NCI-H460 (cell line): ENCODE measurements at regions not wholly inside any gene's neighbourhood (a gene's known extent, or its start where the extent isn't known, plus 50 kb on each side); places are given as distances from the start of the nearest gene placed in this dataset.
"Not testable (repeated sequence)": the region's sequence is repeated elsewhere in the genome, so short reads cannot be mapped to it uniquely, and the experiment has no call there.

Source experiments
- DNase-seq: peaks from one replicate; pipeline ENCODE4 v3.0.0-alpha.2; 2016; ENCODE audit warnings: low read depth; ENCODE audit errors: extremely low read depth

DNA sequence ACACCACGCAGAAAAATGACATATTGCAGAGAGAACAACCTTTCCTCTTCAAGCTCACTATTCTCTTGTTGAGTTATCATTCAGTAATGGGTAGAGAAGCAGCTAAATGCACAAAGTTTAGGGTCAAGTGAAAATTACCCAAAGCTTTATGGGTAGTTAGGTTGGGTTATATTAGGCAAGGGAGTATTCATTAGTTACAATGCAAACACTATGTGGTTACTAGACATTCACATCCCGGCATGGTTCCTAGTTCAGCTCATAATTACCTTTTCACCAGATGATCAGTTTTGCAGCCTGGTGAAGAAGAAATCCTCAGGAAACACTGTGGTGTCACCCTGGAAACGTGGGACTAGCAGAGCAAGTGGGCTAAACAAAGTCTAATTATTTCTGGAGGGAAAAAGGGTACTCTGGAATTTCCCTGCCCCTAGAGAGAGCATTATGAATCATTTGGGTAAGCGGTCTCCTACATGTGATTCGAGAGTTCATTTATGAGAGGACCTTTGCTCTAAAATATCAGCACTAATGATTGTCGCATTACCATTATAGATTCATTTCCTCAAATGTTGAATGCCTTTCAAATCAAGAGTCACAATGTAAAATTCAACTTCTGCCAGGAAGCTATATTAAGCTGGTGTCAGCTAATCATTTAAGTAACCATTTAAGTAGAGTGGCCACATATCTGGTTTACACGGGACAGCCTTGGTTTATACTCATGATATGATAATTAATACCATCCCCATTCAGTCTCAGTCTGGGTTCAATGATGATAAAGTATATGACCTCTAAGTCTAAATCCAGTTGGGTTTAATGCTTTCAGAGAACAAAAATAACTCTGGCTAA, 1208.0 kb downstream of the DIAPH3 start:
- no peak for DNase-seq

DNA sequence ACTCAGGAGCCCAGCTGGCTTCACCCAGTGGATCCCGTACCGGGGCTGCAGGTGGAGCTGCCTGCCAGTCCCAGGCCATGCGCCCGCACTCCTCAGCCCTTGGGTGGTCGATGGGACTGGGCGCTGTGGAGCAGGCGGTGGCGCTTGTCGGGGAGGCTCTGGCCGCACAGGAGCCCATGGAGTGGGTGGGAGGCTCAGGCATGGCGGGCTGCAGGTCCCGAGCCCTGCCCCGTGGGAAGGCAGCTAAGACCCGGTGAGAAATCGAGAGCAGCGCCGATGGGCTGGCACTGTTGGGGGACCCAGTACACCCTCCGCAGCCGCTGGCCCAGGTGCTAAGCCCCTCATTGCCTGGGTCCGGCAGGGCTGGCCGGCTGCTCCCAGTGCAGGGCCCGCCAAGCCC, 1205.6 kb downstream of the DIAPH3 start:
- not testable (repeated sequence) for DNase-seq

DNA sequence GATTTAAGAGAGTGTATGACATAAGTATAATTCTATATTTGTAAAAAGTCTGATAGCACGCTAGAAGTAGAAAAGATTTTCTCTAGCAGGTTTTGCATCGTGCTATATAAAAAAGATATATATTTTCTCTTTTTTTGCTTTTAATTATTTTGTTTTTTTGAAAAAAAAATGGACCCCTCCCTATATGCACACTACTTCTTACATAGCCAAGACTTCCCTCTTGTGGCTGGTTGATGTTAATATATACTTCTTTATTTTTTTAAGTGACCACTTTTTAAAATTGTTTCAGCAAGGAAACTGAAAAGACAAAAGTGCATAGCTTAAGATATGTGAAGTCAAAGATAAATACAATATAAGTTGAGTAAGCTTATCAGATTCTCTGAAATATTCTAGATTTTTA, 1202.8 kb downstream of the DIAPH3 start:
- DNase-seq = peak; percentile 4

DNA sequence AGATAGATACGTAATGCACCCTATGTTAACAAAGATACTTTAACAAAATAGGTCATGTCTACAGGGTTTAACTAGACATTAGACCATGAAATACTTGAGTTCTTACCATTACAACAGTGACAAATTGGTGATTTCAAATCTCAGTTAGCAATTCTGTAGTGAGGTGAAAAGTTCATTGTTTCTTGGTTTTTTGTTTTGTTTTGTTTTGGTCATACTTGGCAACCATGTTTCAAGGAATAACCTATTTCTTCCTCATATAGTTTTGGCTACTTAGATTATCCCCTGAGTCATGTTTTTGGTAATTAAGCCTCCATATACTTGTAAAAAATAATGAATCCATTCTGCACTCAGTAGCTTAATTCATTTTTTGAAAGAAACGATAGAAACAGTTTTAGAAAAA, 1200.4 kb downstream of the DIAPH3 start:
- no peak for DNase-seq

DNA sequence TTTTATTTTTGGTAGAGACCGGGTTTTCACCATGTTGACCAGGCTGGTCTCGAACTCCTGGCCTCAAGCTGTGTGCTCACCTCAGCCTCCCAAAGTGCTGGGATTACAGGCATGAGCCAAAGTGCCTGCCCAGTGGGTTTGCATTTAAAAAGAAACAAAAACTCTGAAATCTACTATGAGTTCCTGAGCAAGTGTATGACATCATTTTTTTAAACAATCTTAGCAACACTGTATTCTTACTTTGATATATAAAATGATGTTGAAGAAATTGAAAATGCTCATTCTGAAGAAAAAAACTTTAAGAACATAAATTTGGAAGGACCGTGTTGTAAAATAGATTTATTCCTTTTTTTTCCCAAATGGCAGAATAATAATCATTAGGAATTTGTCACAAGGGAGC, 1199.7 kb downstream of the DIAPH3 start:
- DNase-seq = no peak

DNA sequence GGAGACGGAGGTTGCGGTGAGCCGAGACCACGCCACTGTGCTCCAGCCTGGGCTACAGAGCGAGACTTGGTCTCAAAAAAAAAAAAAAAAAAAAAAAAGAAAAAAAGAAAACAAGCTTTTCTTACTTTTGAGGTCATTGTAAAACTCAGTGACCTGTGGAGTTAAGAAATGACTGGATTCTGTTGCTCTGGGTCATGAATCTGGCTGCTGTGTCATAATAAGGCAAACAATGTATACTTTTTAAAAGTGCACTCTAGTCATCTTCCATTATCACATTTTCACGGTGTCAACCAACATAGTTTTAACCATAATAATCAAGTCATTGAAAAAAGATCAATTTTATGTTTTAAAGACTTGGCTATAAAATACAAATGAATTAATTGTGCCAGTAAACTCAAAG, 1186.6 kb downstream of the DIAPH3 start:
- DNase-seq = no peak

DNA sequence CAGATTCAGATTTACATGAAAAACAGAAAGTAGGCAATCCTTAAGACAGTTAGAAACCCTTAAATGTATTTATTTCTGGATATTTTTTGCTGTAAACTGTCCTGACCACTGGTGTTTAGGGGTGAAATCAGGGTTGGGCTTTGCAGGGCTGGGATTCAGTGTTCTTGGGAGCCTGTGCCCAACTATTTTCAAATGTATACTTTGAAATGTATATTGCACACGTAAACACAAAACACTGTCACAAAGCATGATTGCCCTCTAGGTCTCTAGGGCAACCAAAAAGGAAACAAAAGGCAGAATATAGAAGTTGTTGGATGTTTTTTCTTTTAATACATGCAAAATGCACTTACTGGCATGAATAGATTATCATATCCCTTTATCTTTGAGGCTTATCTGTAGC, 1185.4 kb downstream of the DIAPH3 start:
- no peak for DNase-seq

DNA sequence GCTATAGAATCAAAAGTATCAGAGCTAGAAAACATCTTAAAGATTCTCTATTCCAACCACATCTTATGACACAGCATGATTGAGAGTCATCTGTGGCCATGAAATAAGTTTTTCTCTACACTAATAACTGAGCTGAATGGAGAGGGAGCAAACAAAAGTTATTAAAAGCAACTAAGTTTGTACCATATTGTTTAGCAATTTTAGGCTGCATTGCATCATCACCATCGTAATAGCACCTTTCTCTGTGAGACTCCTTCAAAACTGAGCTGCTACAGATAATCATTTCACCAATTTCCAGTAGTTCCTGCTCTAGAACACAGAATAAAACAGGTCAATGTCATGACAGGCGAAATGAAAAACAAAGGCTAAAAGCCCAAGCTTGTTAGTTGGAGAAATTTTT, 1183.9 kb downstream of the DIAPH3 start:
- no peak for DNase-seq

DNA sequence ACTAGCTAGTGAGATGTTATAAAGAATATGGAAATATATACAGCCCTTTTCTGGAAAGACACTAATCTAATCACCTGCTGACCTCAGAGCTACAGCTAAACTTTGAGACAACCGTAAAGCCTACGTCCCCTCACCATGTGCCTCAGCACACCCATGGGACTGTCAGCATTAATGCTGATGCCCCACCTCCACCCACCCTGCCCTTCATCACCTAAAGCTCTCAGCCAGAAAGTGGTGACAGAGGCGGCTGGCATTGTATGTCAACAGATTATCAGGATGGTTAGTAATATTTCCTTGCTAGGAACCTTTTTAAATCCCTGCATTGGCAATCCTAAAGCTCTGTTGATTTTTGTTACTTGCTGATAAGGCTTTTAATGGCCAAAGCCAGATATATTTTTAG, 1177.9 kb downstream of the DIAPH3 start:
- no peak for DNase-seq

DNA sequence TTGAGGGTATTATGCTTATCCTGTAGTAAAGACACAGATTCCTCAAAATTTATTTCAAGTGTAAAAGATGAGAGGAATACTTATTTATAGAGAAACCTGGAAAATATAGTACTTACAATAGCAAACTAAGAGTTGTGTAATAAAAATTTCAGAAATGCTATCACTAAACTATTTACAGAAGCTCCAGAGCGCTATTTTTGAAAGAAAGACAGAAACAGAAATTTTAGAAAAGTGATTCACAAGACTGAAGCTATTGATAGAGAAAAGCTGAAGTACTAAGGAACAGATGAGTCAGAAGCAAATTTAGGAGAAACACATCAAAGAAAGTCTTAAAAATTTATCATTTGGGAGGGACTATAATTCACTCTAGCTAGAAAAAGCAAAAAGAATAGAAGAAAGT, 1174.2 kb downstream of the DIAPH3 start:
- no peak for DNase-seq

DNA sequence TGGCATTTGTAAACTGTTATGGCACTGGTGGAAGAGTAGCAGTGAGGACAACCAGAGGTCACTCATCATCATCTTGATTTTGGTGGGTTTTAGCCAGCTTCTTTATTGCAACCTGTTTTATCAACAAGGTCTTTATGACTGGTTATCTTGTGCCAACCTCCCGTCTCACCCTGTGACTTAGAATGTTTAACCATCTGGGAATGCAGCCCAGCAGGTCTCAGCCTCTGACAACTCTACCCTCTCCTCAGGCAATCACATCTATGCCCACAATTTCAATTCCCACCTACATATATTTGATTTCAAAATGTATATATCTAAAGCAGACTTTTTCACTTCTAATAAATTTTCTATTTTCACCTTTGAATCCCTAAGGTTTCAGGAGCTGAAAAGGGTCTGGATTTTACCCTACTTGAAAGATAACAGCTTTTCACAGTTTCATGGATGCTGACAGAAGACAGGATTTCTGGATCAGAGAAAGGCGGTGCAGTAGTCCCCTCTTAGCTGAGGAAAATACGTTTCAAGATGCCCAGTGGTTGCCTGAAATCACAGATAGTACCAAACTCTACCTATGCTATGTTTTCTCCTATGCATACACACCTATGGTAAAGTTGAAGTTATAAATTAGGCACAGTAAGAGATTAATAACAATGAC, 1171.8 kb downstream of the DIAPH3 start:
- no peak for DNase-seq

DNA sequence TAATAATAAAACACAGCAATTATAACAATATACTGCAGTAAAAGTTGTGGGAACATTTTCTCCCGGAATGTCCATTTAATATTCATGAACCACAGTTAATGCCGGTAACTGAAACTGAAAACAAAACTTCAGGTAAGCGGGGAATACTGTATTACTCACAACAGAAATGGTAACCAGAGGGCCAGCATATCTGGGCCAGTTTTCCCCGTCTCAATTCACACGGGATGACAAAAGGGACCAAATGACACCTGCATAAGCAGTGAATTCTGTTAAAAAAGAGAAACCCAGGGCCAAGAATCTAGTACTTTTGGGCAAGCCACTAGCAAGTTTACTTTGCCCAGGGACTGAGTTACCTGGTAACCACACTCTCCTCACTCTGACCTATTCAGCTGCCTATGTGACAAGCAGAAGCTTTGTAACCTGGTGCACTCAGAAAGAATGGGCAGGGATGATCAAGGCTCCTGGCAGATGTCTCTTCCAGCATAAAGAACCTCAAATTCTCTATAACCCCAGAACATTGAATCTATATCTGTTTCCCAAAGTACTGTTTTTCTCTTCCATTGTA, 1171.2 kb downstream of the DIAPH3 start:
- no peak for DNase-seq

DNA sequence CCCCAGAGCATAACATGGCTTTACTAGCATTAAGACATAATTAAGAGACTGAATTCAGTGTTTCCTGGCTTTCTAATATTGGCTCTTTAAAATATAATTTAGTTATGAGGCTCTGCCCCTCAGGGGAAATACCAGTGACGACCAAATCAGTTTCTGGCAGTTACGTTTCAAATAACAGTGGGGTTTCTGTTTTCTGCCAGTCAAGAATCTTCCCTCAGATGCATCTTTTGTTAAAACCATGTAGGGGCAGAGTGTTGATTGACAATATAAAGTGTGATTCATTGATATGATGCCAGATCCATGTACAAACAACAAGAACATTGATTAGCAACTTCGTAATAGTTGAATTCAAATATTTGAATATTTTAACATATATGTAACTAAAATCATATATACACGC, 1169.7 kb downstream of the DIAPH3 start:
- DNase-seq = no peak

DNA sequence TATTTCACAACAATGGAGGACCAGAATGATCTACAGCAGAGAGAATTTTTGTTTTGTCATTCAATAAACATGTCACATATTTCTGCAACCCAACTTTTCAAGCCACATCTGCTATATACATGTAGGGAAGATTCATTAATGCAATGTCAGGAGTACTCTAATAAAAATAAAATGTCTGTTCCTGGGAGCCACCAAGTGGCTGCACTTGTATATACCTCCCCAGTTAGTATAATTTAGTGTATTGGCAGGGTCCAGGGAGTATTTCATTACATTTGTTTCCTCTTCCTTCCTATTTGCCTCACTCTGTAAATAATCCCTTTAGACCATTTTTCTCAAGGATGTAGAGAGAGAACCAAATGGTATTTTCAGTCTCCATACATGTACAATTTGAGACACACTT, 1169.0 kb downstream of the DIAPH3 start:
- DNase-seq = no peak

DNA sequence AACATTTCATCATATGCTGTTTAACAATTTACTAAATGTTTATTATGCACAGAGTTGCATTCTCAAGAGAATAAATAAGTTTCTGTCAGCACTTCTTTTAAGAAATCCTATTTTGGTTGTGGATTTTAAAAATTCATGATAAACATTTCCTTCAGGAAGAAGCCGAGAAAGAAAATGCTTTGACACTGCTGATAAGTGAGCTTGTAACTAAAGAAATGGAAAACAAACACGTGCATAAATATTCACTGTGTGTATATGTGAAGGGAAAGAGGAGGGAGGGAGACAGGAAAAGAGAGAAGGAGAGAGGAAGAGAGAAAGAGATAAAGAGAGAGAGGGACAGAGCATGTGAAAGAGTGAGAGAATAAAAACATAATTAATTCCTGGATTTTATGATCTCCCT, 1165.0 kb downstream of the DIAPH3 start:
- DNase-seq = no peak

DNA sequence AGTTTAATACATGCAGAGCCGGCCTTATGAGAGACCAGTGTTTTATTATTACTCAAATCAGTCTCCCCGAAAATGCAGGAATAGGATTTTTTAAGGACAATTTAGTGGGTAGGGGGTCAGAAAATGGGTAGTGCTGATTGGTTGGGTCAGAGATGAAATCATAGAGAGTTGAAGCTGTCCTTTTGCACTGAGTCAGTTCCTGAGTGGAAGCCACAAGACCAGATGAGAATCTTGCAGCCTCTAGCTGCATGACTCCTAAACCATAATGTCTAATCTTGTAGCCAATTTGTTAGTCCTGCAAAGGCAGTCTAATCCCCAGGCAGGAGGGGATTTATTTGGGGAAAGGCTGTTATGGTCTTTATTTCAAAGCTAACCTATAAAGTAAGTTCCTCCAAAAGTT, 1163.9 kb downstream of the DIAPH3 start:
- DNase-seq = no peak

DNA sequence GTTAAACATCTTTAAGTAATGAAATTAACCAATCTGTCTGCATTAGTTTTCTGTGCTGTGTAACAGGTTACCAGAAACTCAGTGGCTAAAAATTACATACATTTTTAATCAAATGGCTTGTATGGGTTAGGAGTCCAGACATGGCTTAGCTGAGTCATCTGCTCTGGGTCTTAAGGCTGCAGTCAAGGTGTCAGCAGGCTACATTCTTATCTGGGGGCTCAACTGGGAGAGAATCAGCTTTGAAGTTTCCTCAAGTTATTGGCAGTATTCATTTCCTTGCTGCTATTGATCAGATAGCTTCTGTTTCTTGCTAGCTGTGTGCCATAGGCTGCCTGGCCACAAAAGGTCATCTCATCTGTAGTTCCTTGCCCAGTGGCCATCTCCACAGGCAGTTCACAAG, 1163.0 kb downstream of the DIAPH3 start:
- DNase-seq = no peak

DNA sequence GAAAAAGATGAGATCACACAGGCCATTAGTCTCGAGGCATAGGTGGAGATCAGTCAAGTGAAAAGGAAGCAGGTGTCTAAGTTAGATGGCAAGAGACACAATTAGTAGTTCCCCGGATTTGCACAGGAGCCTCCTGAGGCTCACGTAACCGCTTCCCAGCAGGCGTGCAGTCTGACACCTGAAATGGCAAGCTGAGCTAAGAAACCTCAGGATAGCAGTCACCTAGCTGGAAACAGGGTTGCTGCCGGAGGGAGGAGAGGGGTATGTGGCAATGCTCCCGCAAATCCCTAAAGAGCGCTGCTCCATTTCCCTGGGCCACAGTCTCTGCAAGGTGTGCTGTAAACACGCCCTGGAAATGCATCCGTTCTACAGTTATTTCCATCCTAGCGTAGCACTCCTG, 1151.0 kb downstream of the DIAPH3 start:
- DNase-seq = no peak

DNA sequence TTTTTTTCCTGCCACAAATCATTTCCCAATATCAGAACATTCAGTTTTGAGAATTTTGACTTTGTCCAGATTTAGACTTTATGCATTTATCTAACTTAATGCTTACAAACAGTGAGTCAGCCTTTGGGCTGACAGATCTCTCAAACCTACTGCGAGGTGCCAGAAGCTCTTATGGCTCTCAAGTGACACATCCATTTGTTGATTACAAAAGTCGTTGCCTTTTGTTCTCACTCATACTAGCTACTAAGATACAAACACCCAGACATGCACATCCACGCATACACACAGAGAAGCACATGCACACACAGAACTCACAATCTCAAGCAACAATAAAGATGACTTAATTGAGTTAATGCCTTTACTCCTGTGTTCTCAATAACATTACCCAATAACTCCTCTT, 1147.5 kb downstream of the DIAPH3 start:
- no peak for DNase-seq

DNA sequence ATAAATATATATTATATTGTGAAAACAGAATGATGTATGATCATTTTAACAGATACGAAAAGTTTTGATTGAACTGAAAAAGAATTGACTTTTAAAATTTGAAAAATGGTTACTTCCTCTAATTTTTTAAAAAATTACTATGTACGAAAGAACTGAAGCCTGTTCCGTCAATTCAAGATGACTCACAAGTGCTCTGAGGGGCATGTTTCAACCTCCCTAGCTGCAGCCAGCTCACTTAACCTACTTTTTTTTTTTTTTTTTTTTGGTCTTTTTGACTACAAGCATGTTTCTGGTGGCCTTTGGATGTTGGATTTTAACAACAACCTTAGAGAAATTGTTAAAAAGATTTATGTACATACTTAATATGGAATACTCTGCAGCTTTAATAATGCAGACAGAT, 1139.3 kb downstream of the DIAPH3 start:
- no peak for DNase-seq

DNA sequence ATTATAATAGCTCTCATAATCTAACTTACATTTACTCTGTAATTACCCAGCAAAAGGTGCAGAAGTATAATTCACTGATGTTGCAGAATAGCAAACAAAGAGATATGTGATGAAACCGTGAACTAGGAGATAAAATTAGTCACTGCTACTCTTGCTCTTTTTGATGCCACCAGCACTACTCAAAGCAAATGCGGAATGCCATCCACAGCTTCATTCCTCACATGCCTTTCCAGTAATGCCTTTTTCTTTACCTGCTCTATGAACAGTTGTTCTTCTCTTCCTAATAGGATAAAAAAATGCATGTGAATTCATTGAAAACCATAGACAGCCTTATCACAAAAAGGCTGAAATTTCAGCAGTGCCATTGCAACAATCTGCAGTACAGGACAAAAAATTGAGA, 1129.5 kb downstream of the DIAPH3 start:
- no peak for DNase-seq

DNA sequence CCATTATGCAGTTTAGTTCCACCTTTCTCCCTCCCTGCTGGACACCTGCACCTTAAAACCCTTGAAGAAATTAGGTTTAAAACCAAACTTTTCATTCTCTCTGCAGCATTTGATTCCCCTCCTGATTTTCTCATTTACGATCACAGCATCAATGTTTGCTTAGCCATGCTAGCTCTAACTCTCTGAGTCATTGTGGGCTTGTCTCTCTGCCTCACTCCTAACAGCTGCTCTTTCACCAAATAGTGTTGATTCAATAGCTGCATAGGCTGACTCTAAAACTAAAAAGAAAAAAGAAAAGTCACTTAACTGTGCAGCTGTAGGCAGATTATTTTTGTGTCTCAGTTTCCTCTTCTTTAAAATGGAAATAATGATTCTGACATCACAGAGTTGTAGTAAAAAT, 1124.9 kb downstream of the DIAPH3 start:
- peak; percentile 28 for DNase-seq
